GM12872 (cell line): ENCODE measurements at regions not wholly inside any gene's neighbourhood (a gene's known extent, or its start where the extent isn't known, plus 50 kb on each side); places are given as distances from the start of the nearest gene placed in this dataset.

Experiments
- TF ChIP-seq, protein P1 (sequence below): IDR thresholded peaks from 3 replicates; pipeline ENCODE4 v1.5.1; 2011; ENCODE audit warnings: low read depth, mild to moderate bottlenecking, low read length, moderate library complexity; ENCODE audit not compliant: insufficient read depth

DNA sequence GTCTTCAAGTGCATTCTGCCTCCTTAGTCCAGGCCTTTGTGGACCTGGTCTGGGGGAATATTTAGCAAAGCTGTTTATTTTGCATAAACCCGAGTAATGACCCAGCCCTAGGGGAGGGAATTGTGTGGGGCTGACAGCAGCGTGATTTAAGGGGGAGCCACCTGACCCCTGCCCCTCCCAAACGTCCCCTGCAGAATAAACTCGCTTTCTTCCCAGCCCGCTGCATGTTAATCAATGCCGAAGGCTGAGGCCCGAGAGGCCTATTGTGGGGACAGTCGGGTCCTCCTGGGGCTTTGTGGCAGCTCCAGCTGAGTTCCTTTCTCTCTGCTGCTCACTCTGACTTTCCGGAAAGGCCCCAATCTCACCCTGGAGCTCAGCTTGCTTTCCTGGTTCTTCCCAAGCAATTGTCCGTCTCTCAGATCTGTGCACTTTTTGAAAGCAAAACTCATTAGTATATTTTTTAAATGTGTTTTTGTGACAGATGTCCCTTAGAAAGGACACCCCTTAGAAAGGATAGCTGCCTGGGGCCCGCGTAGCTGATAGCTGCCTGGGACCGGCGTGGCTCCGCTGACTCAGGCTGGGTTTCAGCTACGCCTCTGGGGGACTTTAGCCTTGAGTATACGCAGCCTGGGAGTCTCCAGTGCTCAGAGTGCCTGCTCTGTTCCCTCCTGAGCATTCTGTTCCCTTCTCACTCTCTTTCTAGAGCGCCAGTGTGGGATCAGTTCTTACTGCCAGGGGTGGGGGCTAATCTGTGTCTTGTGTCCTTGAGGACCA, 158.3 kb downstream of the GLI2 start:
- TF ChIP-seq, protein P1, sequence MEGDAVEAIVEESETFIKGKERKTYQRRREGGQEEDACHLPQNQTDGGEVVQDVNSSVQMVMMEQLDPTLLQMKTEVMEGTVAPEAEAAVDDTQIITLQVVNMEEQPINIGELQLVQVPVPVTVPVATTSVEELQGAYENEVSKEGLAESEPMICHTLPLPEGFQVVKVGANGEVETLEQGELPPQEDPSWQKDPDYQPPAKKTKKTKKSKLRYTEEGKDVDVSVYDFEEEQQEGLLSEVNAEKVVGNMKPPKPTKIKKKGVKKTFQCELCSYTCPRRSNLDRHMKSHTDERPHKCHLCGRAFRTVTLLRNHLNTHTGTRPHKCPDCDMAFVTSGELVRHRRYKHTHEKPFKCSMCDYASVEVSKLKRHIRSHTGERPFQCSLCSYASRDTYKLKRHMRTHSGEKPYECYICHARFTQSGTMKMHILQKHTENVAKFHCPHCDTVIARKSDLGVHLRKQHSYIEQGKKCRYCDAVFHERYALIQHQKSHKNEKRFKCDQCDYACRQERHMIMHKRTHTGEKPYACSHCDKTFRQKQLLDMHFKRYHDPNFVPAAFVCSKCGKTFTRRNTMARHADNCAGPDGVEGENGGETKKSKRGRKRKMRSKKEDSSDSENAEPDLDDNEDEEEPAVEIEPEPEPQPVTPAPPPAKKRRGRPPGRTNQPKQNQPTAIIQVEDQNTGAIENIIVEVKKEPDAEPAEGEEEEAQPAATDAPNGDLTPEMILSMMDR: no peak

DNA sequence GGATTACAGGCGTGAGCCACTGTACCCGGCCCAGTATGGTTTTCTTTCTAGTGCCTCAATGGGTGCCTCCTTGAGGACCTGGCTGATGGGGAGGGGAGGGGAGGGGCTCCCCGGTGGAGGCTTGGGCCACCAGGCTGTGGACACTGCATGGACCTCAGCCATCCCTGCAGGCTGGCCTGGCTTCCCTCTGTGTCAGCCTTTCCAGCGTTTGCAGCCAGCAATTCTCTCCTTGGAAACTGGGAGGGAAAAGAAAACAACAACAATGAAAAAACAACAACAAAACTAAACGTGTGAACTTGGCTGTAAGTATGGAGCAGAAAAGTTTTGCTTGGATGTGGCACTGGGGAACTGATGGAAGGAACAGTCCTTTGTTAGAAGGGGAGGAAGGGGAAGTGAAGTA, 159.3 kb downstream of the GLI2 start:
- TF ChIP-seq, protein P1: no peak

DNA sequence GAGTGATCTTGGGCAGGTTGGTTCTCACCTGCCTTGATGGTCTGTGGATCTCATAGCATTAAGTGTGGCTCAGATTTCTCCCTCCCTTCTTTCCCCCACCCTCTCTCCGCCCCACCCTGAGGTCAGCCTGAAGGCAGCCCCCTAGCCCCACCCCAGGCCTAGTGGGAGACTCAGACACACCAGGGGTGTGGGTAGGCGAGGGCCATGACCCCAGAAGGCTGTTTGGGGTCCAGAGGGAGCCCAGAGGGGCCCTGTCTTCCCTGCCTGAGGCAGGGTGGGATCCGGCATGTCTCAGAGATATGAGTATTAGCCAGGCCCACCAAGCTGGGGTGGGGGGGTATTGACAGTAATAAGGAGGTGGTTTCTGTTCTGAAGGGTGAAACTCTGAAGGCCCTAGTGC, 160.5 kb downstream of the GLI2 start:
- TF ChIP-seq, protein P1: no peak

DNA sequence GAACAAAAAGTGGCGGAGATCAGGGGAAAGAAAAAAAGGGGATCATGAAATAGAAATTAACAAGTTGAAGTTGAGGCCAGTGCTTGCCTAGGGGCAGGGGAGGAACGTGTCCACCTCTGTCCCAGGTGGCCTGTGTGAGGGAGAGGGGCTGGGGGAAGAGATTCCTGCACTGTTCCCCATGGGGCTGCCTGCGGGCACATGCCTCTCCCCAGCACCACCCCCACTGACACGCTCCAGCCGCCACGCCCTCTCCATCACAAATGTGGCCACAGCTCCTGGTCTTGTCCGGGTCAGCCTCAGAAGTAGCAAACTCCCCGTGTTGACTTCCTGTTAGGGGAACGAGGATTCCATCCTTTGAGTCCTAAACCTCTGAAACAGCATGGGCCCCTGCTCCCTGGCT, 161.2 kb downstream of the GLI2 start:
- TF ChIP-seq, protein P1: no peak

DNA sequence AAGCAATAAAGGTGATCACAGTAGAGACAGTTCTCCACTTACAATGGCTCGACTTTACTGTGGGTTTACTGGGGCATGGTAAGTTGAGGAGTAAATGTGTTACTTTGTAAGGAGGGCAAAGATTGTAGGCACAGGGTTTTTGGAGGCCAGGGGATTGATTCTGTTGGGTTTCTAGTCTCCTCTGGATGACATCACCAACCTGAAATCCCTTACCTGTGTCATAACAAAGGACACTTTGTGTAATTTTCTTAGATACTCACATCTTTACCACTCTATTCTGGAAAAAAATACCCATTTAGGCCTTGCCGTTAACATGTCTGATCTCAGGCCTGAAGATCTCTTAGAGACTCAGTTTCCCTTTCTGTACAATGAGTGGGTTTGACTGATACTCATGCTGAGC, 161.7 kb downstream of the GLI2 start:
- TF ChIP-seq, protein P1: no peak

DNA sequence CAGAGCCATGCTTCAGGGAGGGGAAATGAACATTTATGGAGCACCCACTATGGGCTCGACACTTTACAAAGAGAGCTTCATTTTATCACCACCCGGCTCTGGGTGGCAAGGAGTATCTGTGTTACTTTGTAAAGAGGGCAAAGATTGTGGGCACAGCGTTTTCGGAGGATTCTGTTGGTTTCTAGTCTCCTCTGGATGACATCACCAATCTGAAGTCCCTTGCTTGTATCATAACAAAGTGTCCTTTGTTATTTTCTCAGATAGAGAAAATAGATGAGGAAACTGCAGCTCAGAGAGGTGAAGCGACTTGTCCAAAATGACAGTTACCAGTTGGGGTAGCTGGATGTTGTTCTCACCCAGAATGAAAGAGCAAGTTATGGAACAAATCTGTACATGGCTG, 162.8 kb downstream of the GLI2 start:
- TF ChIP-seq, protein P1: no peak

DNA sequence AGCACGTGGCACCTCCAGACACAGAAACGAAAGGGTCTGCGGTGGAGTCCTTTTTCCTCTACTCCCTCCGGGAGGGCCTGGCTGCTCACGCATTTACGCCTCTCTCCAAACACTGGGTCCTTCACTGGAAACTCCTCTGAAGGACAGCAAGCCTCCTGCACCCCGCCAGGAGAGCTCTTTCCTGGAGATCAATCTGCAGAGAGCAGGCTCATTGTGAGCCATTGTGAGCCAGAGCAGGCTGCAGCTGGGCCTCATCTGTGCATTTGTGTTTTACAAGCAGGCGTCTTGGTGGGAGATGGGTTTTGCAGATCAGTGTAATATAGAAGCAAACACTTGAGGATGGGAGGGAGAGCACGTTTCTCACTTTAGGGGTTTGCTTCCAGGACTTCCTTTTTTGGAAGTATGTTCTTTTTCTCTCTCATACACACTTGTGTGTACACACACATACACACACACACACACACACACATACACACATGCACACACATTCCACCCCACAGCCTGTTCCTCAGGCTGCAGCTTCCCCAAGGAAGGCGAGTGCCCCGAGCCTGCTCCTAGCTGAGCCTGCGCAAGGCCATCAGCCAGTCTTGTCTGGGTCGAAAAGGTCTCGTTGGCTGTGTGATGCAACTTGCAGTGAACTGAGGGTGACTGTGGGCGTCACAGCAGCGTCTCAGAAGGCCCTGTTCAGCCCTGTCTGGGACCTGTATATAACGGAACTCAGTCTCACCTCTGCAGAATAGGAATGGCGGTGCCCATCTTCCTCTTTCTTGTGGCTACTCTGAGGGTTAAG, 163.5 kb downstream of the GLI2 start:
- TF ChIP-seq, protein P1: no peak
